ENCODE measurements at regions not wholly inside any gene's neighbourhood (a gene's known extent, or its start where the extent isn't known, plus 50 kb on each side); places are given as distances from the start of the nearest gene placed in this dataset.

GRCh38 chr12:60223242-60223641 is 627.4 kb downstream of the SLC16A7 start (continued):
- TF ChIP-seq, protein P1, sequence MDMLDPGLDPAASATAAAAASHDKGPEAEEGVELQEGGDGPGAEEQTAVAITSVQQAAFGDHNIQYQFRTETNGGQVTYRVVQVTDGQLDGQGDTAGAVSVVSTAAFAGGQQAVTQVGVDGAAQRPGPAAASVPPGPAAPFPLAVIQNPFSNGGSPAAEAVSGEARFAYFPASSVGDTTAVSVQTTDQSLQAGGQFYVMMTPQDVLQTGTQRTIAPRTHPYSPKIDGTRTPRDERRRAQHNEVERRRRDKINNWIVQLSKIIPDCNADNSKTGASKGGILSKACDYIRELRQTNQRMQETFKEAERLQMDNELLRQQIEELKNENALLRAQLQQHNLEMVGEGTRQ (IDR thresholded peaks at IDR 0.05; ENCODE audit: low read length), result no peak
- no peak for TF ChIP-seq CREB1 (IDR thresholded peaks at IDR 0.05)
- no peak for TF ChIP-seq SAP30 (IDR thresholded peaks at IDR 0.05; ENCODE audit: insufficient read depth, insufficient replicate concordance, low read length)
- TF ChIP-seq ASH2L (IDR thresholded peaks at IDR 0.05; ENCODE audit: low read length), result no peak
